ENCODE measurements at regions not wholly inside any gene's neighbourhood (a gene's known extent, or its start where the extent isn't known, plus 50 kb on each side); places are given as distances from the start of the nearest gene placed in this dataset.

DNA sequence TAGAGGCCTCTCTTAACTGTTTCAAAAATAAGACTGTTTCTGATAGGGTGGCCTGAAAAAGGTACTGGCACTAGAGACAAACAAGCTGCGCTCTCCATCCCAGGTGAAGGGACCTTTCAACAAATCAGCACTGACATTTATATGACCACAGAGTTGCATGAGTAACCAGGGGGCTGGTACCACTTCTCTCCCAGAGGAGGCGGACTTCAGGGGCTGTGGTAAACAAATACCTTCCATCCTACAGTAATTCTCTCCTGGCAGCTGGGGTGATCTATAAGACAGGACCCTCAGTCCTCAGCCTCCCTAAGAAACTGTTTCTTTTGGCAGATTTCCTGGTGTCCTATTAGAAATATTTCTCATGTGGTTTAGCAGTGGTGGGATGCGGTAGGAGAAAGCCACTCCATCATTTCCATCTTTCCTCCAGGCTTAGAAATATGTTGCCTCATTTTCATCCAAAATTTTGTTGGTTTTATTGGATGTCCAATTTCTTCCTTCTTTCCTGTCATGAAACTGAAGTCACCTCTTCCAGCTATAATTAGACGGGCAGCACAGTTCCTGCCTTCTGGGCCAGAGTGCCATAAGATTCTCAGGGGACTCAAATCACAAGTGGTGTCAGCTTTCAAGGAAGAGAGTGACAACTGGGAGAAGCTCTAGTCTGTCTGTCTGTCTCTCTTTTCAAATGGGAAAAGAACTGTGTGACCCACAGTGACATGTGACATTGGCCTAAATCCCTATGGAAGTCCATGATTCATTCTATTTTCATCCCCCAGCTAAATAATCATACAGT, 96.4 kb downstream of the CYRIA start:
- DNase-seq (ENCODE audit: low read depth, low spot score), result no peak
- H3K4me3 ChIP-seq (ENCODE audit: low read length), result no peak overlapping the region

DNA sequence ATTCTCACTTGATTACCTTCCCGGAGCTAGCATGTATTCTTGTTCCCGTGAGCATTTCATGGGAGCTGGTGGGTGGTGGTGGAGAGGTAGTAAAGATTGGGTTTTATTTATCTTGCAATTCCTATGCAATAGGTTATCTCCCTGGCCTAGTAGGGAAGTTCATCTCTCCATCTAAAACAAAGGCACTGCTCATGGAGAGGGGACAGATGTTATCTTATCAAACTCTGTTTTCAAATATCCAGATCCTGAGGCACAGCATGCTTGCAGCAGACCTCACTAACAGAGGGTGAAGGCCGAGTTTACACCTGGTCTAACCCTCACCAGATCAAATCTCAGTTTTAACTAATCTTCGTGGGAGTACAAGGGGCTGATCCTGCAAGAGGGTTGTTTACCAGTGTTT, 98.9 kb downstream of the CYRIA start:
- no peak for DNase-seq (ENCODE audit: low read depth, low spot score)
- no peak overlapping the region for H3K4me3 ChIP-seq (ENCODE audit: low read length)

DNA sequence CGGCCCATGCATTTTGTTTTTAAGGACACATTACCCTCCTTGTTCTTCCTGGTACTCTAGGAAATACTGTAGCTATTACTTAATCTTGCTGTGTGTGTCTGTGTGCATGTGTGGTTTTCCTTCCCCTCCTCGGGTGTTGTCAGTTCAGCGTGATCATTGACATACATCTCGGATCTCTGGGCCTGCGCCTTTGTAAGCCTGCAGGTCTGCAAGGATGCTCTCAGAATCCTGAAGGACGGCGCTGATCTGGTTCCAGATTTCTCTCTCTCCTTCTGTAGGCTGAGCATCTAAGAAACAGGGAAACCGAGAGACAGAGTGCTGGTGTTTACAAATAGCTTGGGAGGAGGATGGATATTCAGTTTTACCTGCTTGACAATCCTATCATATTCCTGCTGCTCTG, 100.2 kb downstream of the CYRIA start:
- no peak for DNase-seq (ENCODE audit: low read depth, low spot score)
- no peak overlapping the region for H3K4me3 ChIP-seq (ENCODE audit: low read length)

DNA sequence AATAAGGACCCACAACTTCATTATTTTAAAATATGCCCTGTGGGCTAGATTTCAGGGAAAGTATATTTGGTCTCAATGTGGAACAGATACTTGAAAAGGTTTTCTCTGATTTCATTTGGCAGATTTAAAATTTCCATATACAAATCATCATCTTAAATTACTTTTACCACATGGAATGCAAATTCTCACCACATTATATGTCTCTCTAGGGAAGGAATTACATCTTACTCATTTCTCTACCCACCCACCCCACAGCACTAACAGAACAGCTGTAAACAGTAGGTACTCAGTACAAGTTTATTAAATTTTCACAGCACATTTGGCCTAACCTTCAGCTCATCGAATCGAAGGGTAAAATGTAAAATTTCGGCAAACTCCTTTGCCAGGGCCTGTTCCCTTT, 104.0 kb downstream of the CYRIA start:
- no peak for DNase-seq (ENCODE audit: low read depth, low spot score)
- no peak overlapping the region for H3K4me3 ChIP-seq (ENCODE audit: low read length)

DNA sequence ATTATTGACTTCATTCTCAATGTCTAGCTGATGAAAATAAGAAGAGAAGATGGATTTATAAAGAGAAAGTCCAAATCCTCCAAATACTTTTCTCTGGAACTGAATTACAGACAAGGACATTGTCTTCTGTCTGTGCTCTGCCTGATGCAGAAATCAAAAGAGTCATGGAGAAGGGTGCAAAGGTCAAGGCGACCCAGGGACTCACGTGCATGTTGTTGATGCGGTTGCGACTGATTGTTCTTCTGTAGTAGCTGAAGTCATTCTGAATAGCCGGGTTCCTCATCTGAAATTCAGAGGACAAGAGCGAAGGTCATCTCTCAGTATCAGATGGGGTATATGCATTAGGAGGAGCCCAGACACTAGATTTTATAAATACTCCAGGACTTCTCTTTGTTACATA, 104.4 kb downstream of the CYRIA start:
- H3K4me3 ChIP-seq (ENCODE audit: low read length), result no peak overlapping the region
- DNase-seq (ENCODE audit: low read depth, low spot score), result no peak

DNA sequence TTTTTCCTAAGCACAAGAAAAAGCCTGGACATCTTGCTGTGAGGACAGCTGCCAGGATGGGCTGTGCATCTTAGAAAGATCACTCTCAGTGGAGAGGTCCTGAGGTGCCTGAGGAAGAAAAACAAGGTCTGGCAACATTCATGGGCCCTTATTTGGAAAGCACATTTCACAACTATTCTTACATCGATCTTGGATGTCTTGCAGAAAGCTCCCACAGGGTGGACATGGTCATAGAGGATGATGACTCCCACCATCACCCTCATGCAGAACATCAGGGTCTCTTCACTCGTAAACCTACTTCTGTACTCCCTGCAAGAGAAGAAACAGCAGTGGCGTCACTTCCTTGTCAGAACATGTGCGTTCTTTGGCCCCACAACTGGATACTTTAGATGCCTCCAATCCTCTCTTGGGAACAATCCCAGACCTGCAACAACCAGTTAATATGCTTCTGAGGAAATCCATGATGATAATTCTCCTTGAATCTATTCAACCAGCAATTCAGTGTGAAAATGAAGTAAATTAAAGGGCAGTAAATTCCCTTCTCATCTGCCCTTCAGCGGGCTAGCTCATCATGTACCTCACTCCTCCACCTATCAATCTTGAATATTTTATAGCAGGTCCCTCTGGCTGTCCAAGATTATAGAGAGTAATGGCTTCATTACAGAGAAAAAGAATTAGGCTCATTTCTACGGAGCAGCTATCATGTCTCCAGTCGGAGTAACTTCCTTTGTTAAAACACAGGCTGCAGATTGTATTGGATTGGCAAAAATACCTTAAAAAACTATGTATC, 106.2 kb downstream of the CYRIA start:
- no peak for DNase-seq (ENCODE audit: low read depth, low spot score)

DNA sequence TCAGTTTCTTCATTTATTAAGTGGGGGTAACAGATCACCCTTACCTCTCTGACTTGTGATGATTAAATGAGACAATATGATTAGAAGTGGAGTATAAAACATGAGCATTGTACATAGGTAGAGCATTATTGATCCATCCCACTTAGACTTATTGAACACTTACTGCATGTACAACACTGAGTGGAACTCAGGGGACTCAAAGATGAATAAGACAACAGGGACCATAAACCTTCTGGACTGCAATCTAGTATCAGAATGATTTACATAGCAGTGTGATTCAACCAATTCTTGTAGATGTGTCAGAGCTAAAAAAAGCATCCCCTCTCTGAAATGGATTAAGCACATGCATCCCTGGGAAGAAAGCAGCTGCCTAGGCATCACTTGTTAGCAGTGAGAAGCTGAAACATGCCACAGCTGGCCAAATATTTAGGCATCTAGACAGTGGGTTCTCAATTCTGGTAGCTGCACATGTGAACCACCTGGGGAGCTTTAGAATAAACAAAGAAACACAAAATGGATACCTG, 111.5 kb downstream of the CYRIA start:
- DNase-seq (ENCODE audit: low read depth, low spot score), result no peak
- no peak overlapping the region for H3K4me3 ChIP-seq (ENCODE audit: low read length)

More for the DNA sequence above, 106.2 kb downstream of the CYRIA start:
- no peak overlapping the region for H3K4me3 ChIP-seq (ENCODE audit: low read length)

DNA sequence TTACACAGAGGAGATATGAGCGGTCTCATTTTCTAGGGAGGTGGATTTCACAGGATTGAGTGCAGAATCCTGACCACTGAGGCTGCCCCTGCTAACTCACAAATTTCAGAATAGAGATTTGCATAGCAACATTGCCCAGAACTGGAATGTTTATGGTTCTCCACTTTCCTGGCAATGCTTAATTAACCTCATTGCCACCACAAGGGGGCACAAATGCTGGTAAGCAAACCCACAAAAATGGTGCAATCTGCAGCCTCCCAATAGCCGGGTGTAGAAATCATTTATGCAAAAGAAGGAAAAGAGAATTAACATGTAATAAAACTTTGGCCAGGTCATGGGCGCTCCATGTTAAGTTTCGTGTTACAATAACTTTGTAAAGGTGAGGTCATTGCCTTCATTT, 112.4 kb downstream of the CYRIA start:
- DNase-seq (ENCODE audit: low read depth, low spot score), result peak; percentile 38

DNA sequence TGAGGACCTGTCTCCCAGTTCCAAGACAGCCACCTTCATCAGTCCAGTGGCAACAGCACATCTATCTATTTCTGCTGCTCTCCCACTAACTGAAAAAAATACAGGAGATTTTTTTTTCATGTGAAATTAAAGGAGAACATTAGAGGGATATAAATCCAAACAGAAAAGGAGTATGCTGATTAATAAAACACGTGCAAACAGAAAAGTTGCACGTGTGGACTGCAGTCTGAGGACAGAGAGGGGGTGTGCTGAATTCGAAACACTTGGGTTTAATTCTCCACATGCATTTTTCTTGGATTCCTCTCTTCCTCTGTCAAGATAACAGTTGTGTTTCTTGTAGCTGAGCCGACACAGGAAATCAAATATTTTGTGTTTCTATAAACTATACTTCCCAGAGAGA, 113.4 kb downstream of the CYRIA start:
- DNase-seq (ENCODE audit: low read depth, low spot score), result no peak
- no peak overlapping the region for H3K4me3 ChIP-seq (ENCODE audit: low read length)

More for the DNA sequence above, 112.4 kb downstream of the CYRIA start:
- H3K4me3 ChIP-seq (ENCODE audit: low read length), result no peak overlapping the region

DNA sequence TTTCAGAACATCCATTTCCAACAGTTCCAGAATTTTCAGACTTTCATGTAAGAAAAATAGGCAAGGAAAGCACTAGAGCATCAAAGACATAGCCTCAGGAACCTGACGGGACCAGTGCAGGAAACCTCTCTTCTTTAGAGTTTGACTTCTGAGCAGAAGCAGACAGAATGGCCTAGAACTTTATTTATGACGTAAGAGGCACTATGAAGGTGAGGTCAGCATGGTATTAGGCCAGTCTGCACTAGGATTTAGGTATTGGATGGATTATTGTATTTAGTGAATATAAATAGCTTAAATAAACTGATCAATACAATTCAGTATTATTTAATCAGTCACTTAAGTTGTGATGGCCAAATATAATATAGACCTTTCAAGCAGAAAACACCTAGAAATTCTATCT, 117.6 kb downstream of the CYRIA start:
- DNase-seq (ENCODE audit: low read depth, low spot score), result no peak
- no peak overlapping the region for H3K4me3 ChIP-seq (ENCODE audit: low read length)

DNA sequence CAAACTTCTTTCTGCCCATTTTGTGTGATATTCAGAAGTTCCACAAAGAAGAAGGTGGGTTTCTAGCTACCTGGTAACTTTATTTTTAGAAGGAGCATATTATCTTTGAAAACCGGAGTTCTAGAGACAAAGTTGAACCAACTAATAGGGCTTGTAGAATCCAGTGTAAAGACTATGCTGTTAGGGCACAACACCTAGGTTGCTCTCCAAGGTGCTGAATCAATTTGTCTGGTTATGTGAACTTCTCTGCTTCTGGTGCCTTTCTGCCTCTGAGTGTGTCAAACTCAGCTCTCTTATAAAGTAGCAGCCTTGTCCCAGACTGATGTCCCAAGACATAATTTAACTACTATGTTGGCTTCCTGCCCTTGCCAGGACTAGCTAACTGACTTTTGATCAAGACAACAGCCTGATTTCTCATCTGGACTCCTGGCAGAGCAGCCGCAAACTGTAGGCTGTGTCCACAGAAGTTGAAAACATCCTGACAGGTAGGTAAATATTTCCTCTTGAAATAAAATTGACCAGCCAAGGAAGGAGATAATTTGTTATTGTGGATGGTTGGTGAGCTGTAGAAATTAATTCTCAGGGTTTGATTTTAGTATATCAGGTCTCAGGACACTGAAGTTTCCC, 119.4 kb downstream of the CYRIA start:
- H3K4me3 ChIP-seq (ENCODE audit: low read length), result no peak overlapping the region
- DNase-seq (ENCODE audit: low read depth, low spot score), result peak; percentile 77

DNA sequence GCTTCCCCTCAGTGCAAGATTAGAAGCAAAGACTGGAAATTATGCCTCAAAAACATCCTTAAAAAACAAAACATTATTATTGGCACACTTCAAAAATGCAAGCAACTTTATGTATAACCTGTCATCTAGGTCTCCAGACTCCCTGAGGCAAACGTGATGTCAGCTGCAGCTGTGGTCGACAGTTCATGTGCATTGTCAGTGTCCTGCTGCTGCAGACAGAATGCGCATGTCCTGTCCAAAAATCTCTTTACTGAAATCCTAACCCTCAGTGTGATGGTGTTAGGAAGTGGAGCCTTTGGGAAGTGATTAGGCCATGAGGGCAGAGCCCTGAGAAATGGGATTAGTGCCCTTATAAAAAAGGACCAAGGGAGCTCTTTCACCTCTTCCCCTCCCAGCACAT, 126.9 kb downstream of the CYRIA start:
- no peak for DNase-seq (ENCODE audit: low read depth, low spot score)

DNA sequence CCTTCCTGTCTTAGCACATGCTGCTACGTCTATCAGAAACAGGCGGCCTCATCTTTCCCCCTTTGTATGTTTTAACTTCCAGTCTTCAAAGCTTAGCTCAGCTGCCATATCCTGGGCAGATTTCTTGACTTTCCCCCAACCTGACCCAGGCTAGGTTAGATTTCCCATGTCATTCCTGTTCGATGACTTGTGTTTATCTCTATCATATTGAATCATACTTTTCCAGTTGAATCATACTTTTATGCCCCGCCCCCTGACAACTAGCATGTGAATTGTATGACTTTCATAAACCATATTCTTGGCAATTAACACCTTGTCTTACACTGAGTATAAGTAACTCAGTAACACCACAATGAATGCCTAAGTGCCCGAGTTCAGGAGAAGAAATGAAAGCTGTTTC, 128.3 kb downstream of the CYRIA start:
- no peak for DNase-seq (ENCODE audit: low read depth, low spot score)
- H3K4me3 ChIP-seq (ENCODE audit: low read length), result no peak overlapping the region

More for the DNA sequence above, 126.9 kb downstream of the CYRIA start:
- no peak overlapping the region for H3K4me3 ChIP-seq (ENCODE audit: low read length)

DNA sequence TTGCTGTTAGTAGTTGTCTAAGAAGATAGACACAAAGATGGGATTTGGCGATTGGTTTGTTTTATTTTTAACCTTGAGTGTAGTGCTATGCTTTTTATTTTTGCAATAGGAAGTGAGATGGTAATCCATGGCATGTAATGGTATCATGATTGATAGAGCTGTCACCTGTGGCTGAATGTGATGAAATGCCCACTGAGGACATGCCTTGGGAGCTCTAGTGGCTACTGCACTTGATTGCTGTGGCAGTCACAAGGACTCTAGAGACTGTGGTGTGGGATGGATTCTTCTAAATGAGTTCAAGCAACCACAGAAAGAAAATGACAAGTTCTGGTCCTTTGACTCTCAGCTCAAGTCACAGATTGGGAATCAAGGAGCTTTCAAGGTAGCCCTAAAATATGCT, 139.4 kb downstream of the CYRIA start:
- H3K4me3 ChIP-seq (ENCODE audit: low read length), result no peak overlapping the region
- DNase-seq (ENCODE audit: low read depth, low spot score), result no peak

DNA sequence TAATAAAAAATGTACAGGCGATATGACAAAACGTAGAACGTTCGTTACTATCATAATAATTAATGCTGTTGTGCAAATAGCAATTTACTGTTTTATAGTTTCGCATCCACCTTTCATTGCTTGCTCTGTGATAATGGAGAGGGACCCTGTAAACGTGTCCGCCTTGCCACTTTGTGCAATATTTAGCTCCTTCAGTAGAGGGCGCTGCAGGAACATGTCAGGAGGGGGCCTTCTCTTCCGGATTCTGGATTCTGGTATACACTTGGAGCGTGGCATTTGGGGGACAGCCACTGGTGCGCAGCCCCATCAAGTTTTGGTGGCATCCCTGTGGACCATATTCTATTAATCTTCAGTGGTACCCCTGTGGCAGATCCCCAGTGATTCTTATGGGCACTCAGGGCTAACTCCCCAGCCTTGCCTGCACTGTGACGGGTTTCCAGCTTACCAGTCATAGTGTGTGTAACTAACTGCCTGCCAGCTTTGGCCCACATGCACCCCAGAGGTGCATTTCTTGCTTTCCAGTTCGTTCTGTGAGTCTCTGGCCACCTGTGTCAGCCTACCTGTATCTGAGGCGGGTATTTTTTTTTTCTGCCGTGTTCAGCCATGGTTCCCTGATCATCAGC, 140.3 kb downstream of the CYRIA start:
- DNase-seq (ENCODE audit: low read depth, low spot score), result peak; percentile 50
- no peak overlapping the region for H3K4me3 ChIP-seq (ENCODE audit: low read length)

DNA sequence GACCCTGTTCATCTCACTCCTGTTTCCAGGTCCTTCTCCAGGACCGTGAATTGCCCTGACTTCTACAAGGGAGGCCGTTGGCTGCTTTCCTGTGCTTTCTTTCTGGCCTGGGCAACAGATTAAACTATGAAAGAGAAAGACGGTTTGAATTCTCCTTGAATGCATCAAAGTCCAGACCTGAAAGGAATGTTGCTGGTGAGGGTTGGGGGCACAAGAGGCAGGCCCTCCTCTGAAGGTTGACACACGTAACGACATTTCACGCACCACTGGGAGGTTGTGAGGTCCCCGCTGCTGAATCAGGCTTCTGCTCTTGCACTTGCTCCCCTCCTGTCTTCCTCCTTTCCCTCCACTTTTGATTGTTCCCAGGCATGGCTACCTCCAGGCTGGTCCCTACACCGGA, 141.9 kb downstream of the CYRIA start:
- no peak for DNase-seq (ENCODE audit: low read depth, low spot score)

DNA sequence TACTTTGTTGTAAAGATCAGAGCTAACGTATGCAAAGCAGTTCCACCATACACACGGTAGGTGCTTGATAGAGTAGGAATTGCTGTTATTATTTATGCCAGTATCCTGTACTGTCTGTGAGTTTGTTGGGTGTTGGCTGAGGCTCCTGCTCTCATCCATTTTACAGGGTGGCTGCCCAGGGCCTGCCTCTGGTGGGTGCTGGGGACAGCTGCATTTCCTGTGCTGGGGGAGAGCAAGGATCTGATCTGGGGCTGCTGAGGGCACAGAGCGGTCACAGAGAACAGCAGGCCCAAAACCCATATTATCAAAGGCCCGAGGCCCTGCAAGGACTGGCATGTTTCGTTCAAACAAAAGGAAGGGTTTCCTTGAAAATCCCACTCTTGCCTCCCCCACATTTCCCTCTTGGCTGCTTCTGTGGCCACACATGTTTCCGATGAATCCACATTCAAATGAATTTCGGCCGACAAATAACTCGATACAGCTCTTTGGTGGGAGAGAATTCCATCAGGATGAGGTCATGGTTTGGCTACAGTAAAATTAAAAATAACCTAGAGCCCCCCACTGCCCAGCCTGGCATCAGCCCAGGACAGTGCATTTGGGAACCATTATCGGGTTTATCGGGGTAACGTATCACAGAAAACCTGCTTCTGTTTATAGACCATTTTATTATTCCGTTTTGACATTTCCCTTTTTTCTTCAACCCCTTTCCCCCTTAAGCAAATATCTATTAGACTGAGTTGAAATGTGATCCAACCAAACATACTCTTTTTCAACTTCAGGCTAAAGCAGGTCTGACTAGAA, 143.4 kb downstream of the CYRIA start:
- H3K4me3 ChIP-seq (ENCODE audit: low read length), result no peak overlapping the region
- DNase-seq (ENCODE audit: low read depth, low spot score), result no peak

More for the DNA sequence above, 141.9 kb downstream of the CYRIA start:
- H3K4me3 ChIP-seq (ENCODE audit: low read length), result no peak overlapping the region

DNA sequence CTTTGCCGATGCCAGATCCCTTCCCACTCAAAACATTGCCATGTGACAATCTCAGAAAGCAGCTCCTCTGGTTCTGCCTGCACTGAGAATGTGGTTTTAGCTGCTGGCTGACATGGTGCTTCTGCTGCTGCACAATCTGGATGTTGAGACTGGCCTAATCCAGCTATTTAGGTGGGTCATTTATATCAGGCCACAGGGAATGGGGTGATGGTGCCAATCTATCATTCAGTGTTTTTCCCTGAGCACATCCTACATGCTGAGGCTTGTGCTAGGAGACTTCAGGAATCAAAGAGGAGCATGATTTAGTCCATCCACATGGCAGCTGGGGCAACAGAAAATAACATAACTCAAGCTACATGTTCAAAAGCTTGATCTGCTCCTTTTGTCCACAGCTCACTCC, 144.7 kb downstream of the CYRIA start:
- DNase-seq (ENCODE audit: low read depth, low spot score), result no peak
- no peak overlapping the region for H3K4me3 ChIP-seq (ENCODE audit: low read length)

DNA sequence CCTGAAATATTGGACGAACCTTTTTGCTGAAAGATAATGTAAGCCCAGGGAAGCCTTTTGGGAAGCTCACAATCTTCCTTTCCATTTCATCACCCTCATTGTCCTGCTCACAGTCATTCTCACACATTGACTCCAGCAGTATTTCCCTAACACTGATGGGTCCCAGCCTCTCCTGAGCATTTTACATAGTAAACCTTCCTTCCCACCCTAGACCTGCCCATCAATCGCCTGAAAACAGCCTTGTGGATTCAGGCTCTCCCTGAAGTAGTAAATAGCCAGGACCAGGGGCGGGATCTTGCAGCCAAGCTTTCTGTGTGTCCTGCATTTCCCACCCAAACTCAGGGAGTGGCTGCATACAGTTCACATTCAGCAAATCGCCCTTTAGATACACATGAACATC, 149.9 kb downstream of the CYRIA start:
- no peak for DNase-seq (ENCODE audit: low read depth, low spot score)
- H3K4me3 ChIP-seq (ENCODE audit: low read length), result no peak overlapping the region

All from Jurkat, Clone E6-1 (cell line).